HepG2 (cell line): ENCODE measurements at regions not wholly inside any gene's neighbourhood (a gene's known extent, or its start where the extent isn't known, plus 50 kb on each side); places are given as distances from the start of the nearest gene placed in this dataset.

Experiments
- BHLHE40 ChIP-seq: IDR thresholded peaks from 2 replicates; pipeline ENCODE4 v1.6.1; 2011; ENCODE audit warnings: low read length, improper control_type of control experiment
- BORCS8-MEF2B ChIP-seq: sonication (generic); formaldehyde crosslinking; IDR thresholded peaks from 2 replicates; pipeline ENCODE4 v1.8.0; 2022; ENCODE audit warnings: mild to moderate bottlenecking, missing genetic modification reagents
- DPF2 ChIP-seq: sonication (generic); formaldehyde crosslinking; IDR thresholded peaks from 2 replicates; pipeline ENCODE4 v1.4.0; 2020; ENCODE audit warnings: mild to moderate bottlenecking, low read depth, missing genetic modification reagents, borderline replicate concordance
- GMEB1 ChIP-seq: sonication (generic); formaldehyde crosslinking; IDR thresholded peaks from 2 replicates; pipeline ENCODE4 v1.5.1; 2020; ENCODE audit warnings: missing genetic modification reagents, mild to moderate bottlenecking, borderline replicate concordance
- JUNB ChIP-seq: sonication (generic); formaldehyde crosslinking; IDR thresholded peaks from 2 replicates; pipeline ENCODE4 v1.8.0; 2022; ENCODE audit warnings: missing genetic modification reagents, mild to moderate bottlenecking, borderline replicate concordance
- KAT7 ChIP-seq: IDR thresholded peaks from 2 replicates; pipeline ENCODE4 v1.6.1; 2018; ENCODE audit warnings: borderline replicate concordance, missing compliant biosample characterization
- KDM5B ChIP-seq: sonication (generic); formaldehyde crosslinking; IDR thresholded peaks from 2 replicates; pipeline ENCODE4 v1.4.0; 2020; ENCODE audit warnings: missing genetic modification reagents, mild to moderate bottlenecking, borderline replicate concordance
- LRRFIP1 ChIP-seq: sonication (generic); formaldehyde crosslinking; conservative IDR thresholded peaks from 2 replicates; pipeline ENCODE4 v1.4.0; 2020; ENCODE audit warnings: missing genetic modification reagents
- MAFF ChIP-seq: IDR thresholded peaks from 2 replicates; pipeline ENCODE4 v1.6.1; 2011; ENCODE audit warnings: low read depth, low read length, improper control_type of control experiment
- MTA3 ChIP-seq: sonication (generic); formaldehyde crosslinking; IDR thresholded peaks from 2 replicates; pipeline ENCODE4 v1.4.0; 2020; ENCODE audit warnings: missing genetic modification reagents
- MYNN ChIP-seq: sonication (generic); formaldehyde crosslinking; IDR thresholded peaks from 2 replicates; pipeline ENCODE4 v1.4.0; 2020; ENCODE audit warnings: mild to moderate bottlenecking, low read depth, missing genetic modification reagents
- NFYC ChIP-seq: IDR thresholded peaks from 2 replicates; pipeline ENCODE4 v1.6.1; 2016; ENCODE audit warnings: missing genetic modification reagents, missing compliant biosample characterization
- NR1H2 ChIP-seq: sonication (generic); formaldehyde crosslinking; IDR thresholded peaks from 2 replicates; pipeline ENCODE4 v1.8.1; 2022; ENCODE audit warnings: low read depth, missing genetic modification reagents, borderline replicate concordance
- RFX5 ChIP-seq: IDR thresholded peaks from 2 replicates; pipeline ENCODE4 v1.6.1; 2011; ENCODE audit warnings: low read depth, low read length, improper control_type of control experiment
- SIN3A ChIP-seq: IDR thresholded peaks from 2 replicates; pipeline ENCODE4 v1.6.1; 2011; ENCODE audit warnings: low read depth, mild to moderate bottlenecking, control low read depth, low read length, borderline replicate concordance
- SMARCC2 ChIP-seq: fragments of 450-650 bp; IDR thresholded peaks from 2 replicates; pipeline ENCODE4 v1.6.1; 2017; ENCODE audit warnings: antibody characterized with exemption, mild to moderate bottlenecking
- TEAD2 ChIP-seq: sonication (generic); formaldehyde crosslinking; IDR thresholded peaks from 2 replicates; pipeline ENCODE4 v1.9.0; 2021; ENCODE audit warnings: missing genetic modification reagents
- ZBTB10 ChIP-seq: sonication (generic); formaldehyde crosslinking; IDR thresholded peaks from 2 replicates; pipeline ENCODE4 v1.4.0; 2020; ENCODE audit warnings: missing genetic modification reagents, borderline replicate concordance
- ZFAT ChIP-seq: sonication (generic); formaldehyde crosslinking; conservative IDR thresholded peaks from 2 replicates; pipeline ENCODE4 v1.8.1; 2023; ENCODE audit warnings: missing genetic modification reagents, inconsistent platforms
- ZFP36 ChIP-seq: fragments of 150-350 bp; IDR thresholded peaks from 2 replicates; pipeline ENCODE4 v1.6.1; 2018; ENCODE audit warnings: borderline replicate concordance, low read length, low read depth; ENCODE audit not compliant: partially characterized antibody
- ZNF263 ChIP-seq: sonication (generic); formaldehyde crosslinking; IDR thresholded peaks from 2 replicates; pipeline ENCODE4 v1.4.0; 2020; ENCODE audit warnings: missing genetic modification reagents
- ZNF317 ChIP-seq: sonication (generic); formaldehyde crosslinking; IDR thresholded peaks from 2 replicates; pipeline ENCODE4 v1.5.0; 2020; ENCODE audit warnings: mild to moderate bottlenecking, missing genetic modification reagents
- ZNF329 ChIP-seq: sonication (generic); formaldehyde crosslinking; IDR thresholded peaks from 2 replicates; pipeline ENCODE4 v1.9.0; 2021; ENCODE audit warnings: low read depth, mild to moderate bottlenecking, missing genetic modification reagents
- ZNF335 ChIP-seq: sonication (generic); formaldehyde crosslinking; IDR thresholded peaks from 2 replicates; pipeline ENCODE4 v1.4.0; 2020; ENCODE audit warnings: missing genetic modification reagents

- peak; percentile 85 for TF ChIP-seq MAFF
- TF ChIP-seq JUNB: no peak
- TF ChIP-seq SMARCC2: no peak
- TF ChIP-seq GMEB1: no peak
- TF ChIP-seq RFX5: no peak
- TF ChIP-seq ZBTB10 (CRISPR knock-in tag): 0 out of 2 replicates have a peak, but pooled peaks have one; percentile 65
- TF ChIP-seq KDM5B (CRISPR knock-in tag): no peak; the same call in 1 of the 2 replicates
- TF ChIP-seq NFYC (CRISPR knock-in tag): 0 out of 2 replicates have a peak, but pooled peaks have one; percentile 5
- TF ChIP-seq LRRFIP1 (CRISPR knock-in tag): no peak
- no peak for TF ChIP-seq ZFP36
- 0 out of 2 replicates have a peak, but pooled peaks have one; percentile 80 for TF ChIP-seq MYNN (CRISPR knock-in tag)
- no peak for TF ChIP-seq ZFAT (CRISPR knock-in tag)
- TF ChIP-seq MTA3: no peak
- peak; percentile 9; the same call in 1 of the 2 replicates for TF ChIP-seq ZNF263
- TF ChIP-seq BHLHE40: no peak
- TF ChIP-seq SIN3A: no peak
- TF ChIP-seq ZNF335: 0 out of 2 replicates have a peak, but pooled peaks have one; percentile 17
- 0 out of 2 replicates have a peak, but pooled peaks have one; percentile 2 for TF ChIP-seq ZNF317 (CRISPR knock-in tag)
- TF ChIP-seq KAT7: no peak
- TF ChIP-seq DPF2 (CRISPR knock-in tag): peak; percentile 11; the same call in 1 of the 2 replicates
- TF ChIP-seq TEAD2 (CRISPR knock-in tag): no peak
- TF ChIP-seq NR1H2 (CRISPR knock-in tag): no peak
- TF ChIP-seq ZNF329 (CRISPR knock-in tag): no peak
- no peak for TF ChIP-seq BORCS8-MEF2B (CRISPR knock-in tag)
Observed at GRCh38 chr2:16069933-16070647, 129.7 kb downstream of the MYCN start (continued).
